ENCODE measurements at regions not wholly inside any gene's neighbourhood (a gene's known extent, or its start where the extent isn't known, plus 50 kb on each side); places are given as distances from the start of the nearest gene placed in this dataset.

DNA sequence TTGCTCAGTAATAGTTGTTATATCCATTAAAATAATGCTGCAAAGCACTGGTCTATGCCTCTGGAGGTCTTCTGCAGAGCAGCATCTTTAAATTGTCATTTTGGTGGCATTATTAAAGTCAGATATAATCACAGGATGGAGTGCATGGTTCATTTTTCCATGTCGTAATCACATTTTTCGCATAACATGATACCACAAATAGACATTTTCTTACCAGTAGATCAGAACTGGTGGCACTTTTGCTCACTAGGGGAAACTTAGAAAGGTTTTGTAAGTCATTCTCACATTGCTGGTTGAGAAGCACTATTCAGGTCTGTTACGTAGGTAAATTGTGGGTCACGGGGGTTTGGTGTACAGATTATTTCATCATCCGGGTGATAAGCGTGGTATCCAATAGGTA lies 484.5 kb upstream of the PRKX start:
- FAIRE-seq (no peak), ATAC-seq (no peak), DNase-seq (ENCODE audit: low read depth, low spot score) (no peak)
- ChIA-PET SMC1A (ENCODE audit: uncharacterized antibody, unreplicated experiment) (no interaction called here), POLR2A (no interaction called here), CTCF (no interaction called here), RAD21 (ENCODE audit: unreplicated experiment) (no interaction called here)
- Histone ChIP-seq H3K4me2 (ENCODE audit: control insufficient read depth, insufficient read depth) (no peak overlapping the region), H3K27ac (ENCODE audit: control insufficient read depth, insufficient read depth) (no peak overlapping the region), H3K4me1 (ENCODE audit: control insufficient read depth, insufficient read depth, low read length) (no peaks in the 10 kb centered on the region), H3K9me3 (replicated peaks; ENCODE audit: control insufficient read depth, insufficient read depth, low read length) (no peaks in the 10 kb centered on the region), H3K9ac (ENCODE audit: control insufficient read depth, insufficient read depth, low read length) (no peak overlapping the region), H3K27me3 (replicated peaks in 1 of 2; ENCODE audit: control insufficient read depth in 2 of 2, insufficient read depth in 2 of 2, low read length in 1 of 2) (no peaks in the 10 kb centered on the region), H3K79me2 (ENCODE audit: control insufficient read depth, insufficient read depth, low read length) (no peaks in the 10 kb centered on the region), H3K4me3 (no peak overlapping the region), H2AFZ (ENCODE audit: control insufficient read depth, low read depth, low read length) (no peak overlapping the region), H3K36me3 (ENCODE audit: control insufficient read depth in 2 of 2, insufficient read depth in 2 of 2, low read length in 1 of 2) (no peaks in the 10 kb centered on the region), H4K20me1 (ENCODE audit: control insufficient read depth, insufficient read depth) (no peaks in the 10 kb centered on the region)
- TF ChIP-seq ZBED1 (IDR thresholded peaks at IDR 0.05; ENCODE audit: borderline replicate concordance) (no peak), NFXL1 (IDR thresholded peaks at IDR 0.05; ENCODE audit: borderline replicate concordance) (no peak), SMAD1 (IDR thresholded peaks at IDR 0.05; ENCODE audit: low read depth, partially characterized antibody) (no peak), SIN3A (IDR thresholded peaks at IDR 0.05; ENCODE audit: low read depth, low read length) (no peak), RCOR1 (conservative IDR thresholded peaks at IDR 0.05; ENCODE audit: low read depth, low read length) (no peak), CHD2 (IDR thresholded peaks at IDR 0.05; ENCODE audit: borderline replicate concordance, low read depth, low read length) (no peak), POU2F2 (IDR thresholded peaks at IDR 0.05; ENCODE audit: borderline replicate concordance, low read depth, low read length) (no peak), MEF2B (IDR thresholded peaks at IDR 0.05; ENCODE audit: partially characterized antibody, poor library complexity, severe bottlenecking) (no peak), KDM1A (IDR thresholded peaks at IDR 0.05; ENCODE audit: borderline replicate concordance) (no peak), RBBP5 (conservative IDR thresholded peaks at IDR 0.05) (no peak), NFYA (IDR thresholded peaks at IDR 0.05; ENCODE audit: borderline replicate concordance, low read depth, low read length) (no peak), NR2C1 (IDR thresholded peaks at IDR 0.05) (no peak), MEF2A (IDR thresholded peaks at IDR 0.05; ENCODE audit: insufficient read depth, low read depth, low read length) (no peak), SMARCA5 (IDR thresholded peaks at IDR 0.05) (no peak), CREM (IDR thresholded peaks at IDR 0.05; ENCODE audit: low read depth) (no peak), HCFC1 (IDR thresholded peaks at IDR 0.05; ENCODE audit: low read length) (no peak)
- TF ChIP-seq, protein P1, sequence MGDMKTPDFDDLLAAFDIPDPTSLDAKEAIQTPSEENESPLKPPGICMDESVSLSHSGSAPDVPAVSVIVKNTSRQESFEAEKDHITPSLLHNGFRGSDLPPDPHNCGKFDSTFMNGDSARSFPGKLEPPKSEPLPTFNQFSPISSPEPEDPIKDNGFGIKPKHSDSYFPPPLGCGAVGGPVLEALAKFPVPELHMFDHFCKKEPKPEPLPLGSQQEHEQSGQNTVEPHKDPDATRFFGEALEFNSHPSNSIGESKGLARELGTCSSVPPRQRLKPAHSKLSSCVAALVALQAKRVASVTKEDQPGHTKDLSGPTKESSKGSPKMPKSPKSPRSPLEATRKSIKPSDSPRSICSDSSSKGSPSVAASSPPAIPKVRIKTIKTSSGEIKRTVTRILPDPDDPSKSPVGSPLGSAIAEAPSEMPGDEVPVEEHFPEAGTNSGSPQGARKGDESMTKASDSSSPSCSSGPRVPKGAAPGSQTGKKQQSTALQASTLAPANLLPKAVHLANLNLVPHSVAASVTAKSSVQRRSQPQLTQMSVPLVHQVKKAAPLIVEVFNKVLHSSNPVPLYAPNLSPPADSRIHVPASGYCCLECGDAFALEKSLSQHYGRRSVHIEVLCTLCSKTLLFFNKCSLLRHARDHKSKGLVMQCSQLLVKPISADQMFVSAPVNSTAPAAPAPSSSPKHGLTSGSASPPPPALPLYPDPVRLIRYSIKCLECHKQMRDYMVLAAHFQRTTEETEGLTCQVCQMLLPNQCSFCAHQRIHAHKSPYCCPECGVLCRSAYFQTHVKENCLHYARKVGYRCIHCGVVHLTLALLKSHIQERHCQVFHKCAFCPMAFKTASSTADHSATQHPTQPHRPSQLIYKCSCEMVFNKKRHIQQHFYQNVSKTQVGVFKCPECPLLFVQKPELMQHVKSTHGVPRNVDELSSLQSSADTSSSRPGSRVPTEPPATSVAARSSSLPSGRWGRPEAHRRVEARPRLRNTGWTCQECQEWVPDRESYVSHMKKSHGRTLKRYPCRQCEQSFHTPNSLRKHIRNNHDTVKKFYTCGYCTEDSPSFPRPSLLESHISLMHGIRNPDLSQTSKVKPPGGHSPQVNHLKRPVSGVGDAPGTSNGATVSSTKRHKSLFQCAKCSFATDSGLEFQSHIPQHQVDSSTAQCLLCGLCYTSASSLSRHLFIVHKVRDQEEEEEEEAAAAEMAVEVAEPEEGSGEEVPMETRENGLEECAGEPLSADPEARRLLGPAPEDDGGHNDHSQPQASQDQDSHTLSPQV (IDR thresholded peaks at IDR 0.05) = no peak
- TF ChIP-seq, protein P2, sequence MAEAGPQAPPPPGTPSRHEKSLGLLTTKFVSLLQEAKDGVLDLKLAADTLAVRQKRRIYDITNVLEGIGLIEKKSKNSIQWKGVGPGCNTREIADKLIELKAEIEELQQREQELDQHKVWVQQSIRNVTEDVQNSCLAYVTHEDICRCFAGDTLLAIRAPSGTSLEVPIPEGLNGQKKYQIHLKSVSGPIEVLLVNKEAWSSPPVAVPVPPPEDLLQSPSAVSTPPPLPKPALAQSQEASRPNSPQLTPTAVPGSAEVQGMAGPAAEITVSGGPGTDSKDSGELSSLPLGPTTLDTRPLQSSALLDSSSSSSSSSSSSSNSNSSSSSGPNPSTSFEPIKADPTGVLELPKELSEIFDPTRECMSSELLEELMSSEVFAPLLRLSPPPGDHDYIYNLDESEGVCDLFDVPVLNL (IDR thresholded peaks at IDR 0.05; ENCODE audit: low read depth, low read length) = no peak
- TF ChIP-seq, protein P3, sequence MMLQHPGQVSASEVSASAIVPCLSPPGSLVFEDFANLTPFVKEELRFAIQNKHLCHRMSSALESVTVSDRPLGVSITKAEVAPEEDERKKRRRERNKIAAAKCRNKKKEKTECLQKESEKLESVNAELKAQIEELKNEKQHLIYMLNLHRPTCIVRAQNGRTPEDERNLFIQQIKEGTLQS (IDR thresholded peaks at IDR 0.05; ENCODE audit: borderline replicate concordance, extremely low read depth, low read depth, low read length) = no peak
- 76% methylated on average over 6 of the region's 6 CpGs for WGBS (ENCODE audit: insufficient coverage, insufficient replicate concordance, low lambda C conversion rate, missing lambda C conversion rate)
- intact Hi-C loops (cut with micrococcal nuclease; ENCODE audit: unreplicated experiment) = no loop called here
- in situ Hi-C loops (cut with MboI) = no loop called here
- BruUV-seq (replicated peaks) = no TSS peak

Measured in GM12878 (cell line).